SK-N-MC (cell line): ENCODE measurements at regions not wholly inside any gene's neighbourhood (a gene's known extent, or its start where the extent isn't known, plus 50 kb on each side); places are given as distances from the start of the nearest gene placed in this dataset.

Experiments
- DNase-seq: peaks from one replicate; pipeline ENCODE4 v3.0.0-alpha.2; 2011; ENCODE audit warnings: low read depth, low spot score
- H3K27ac ChIP-seq: fragments of 200-600 bp; sonication (generic); 2 replicates; pipeline ENCODE4 v1.5.1; 2016; ENCODE audit warnings: mixed run types
- H3K36me3 ChIP-seq: fragments of 200-600 bp; sonication (generic); 2 replicates; pipeline ENCODE4 v1.6.1; 2017; ENCODE audit warnings: antibody characterized with exemption, low read length, mixed read lengths; ENCODE audit not compliant: insufficient read depth
- H3K4me3 ChIP-seq: fragments of 200-600 bp; sonication (generic); 2 replicates; pipeline ENCODE4 v1.5.1; 2016
- H3K9ac ChIP-seq: fragments of 200-600 bp; sonication (generic); 2 replicates; pipeline ENCODE4 v1.8.0; 2017; ENCODE audit warnings: mixed run types, mixed read lengths; ENCODE audit not compliant: insufficient read length
- H3K9me3 ChIP-seq: fragments of 200-600 bp; sonication (generic); 2 replicates; pipeline ENCODE4 v1.6.1; 2017; ENCODE audit warnings: low read depth, mild to moderate bottlenecking, antibody characterized with exemption, low read length, moderate library complexity, mixed read lengths
- EZH2 ChIP-seq: fragments of 200-600 bp; sonication (generic); IDR thresholded peaks from one replicate; pipeline ENCODE4 v1.6.1; 2017; ENCODE audit warnings: antibody characterized with exemption
- FOXP2 ChIP-seq: optimal IDR thresholded peaks from 2 replicates; pipeline ENCODE3; 2011; ENCODE audit warnings: mild to moderate bottlenecking, moderate library complexity; ENCODE audit not compliant: insufficient read depth; ENCODE audit errors: extremely low read length, control extremely low read depth
- POLR2AphosphoS5 ChIP-seq: IDR thresholded peaks from 2 replicates; pipeline ENCODE4 v1.6.1; 2012; ENCODE audit warnings: mild to moderate bottlenecking, low read depth, low read length, borderline replicate concordance

- H3K9ac ChIP-seq: no peak overlapping the region
- H3K27ac ChIP-seq: no peak overlapping the region
- TF ChIP-seq FOXP2 (no peak), POLR2AphosphoS5 (no peak), EZH2 (no peak)
- DNase-seq: no peak
- no peaks in the 10 kb centered on the region for H3K36me3 ChIP-seq
- H3K9me3 ChIP-seq: no peaks in the 10 kb centered on the region
- H3K4me3 ChIP-seq: no peak overlapping the region
These were observed 87.8 kb downstream of the SPRY1 start for GRCh38 chr4:123484291-123484926.

GRCh38 chr4:123485601-123486000 lies 89.0 kb downstream of the SPRY1 start:
- no peak for TF ChIP-seq POLR2AphosphoS5
- TF ChIP-seq FOXP2: no peak
- TF ChIP-seq EZH2: no peak

GRCh38 chr4:123488916-123489315 lies 92.3 kb downstream of the SPRY1 start:
- H3K9me3 ChIP-seq: no peaks in the 10 kb centered on the region
- H3K36me3 ChIP-seq: no peaks in the 10 kb centered on the region
- H3K9ac ChIP-seq: no peak overlapping the region
- H3K27ac ChIP-seq: no peak overlapping the region
- H3K4me3 ChIP-seq: no peak overlapping the region
- TF ChIP-seq FOXP2 (no peak), EZH2 (no peak), POLR2AphosphoS5 (no peak)
- no peak for DNase-seq

More at GRCh38 chr4:123485601-123486000, 89.0 kb downstream of the SPRY1 start:
- no peak for DNase-seq
- Histone ChIP-seq H3K9ac (no peak overlapping the region), H3K9me3 (no peaks in the 10 kb centered on the region), H3K36me3 (no peaks in the 10 kb centered on the region), H3K4me3 (no peak overlapping the region), H3K27ac (no peak overlapping the region)

- H3K27ac ChIP-seq: no peak overlapping the region
- DNase-seq: no peak
- no peaks in the 10 kb centered on the region for H3K36me3 ChIP-seq
- no peak overlapping the region for H3K4me3 ChIP-seq
- H3K9me3 ChIP-seq: no peaks in the 10 kb centered on the region
- H3K9ac ChIP-seq: no peak overlapping the region
- no peak for TF ChIP-seq FOXP2
- no peak for TF ChIP-seq EZH2
- no peak for TF ChIP-seq POLR2AphosphoS5
These were observed 98.9 kb downstream of the SPRY1 start for GRCh38 chr4:123495530-123495929.

GRCh38 chr4:123496421-123496820 lies 99.8 kb downstream of the SPRY1 start:
- Histone ChIP-seq H3K4me3 (no peak overlapping the region), H3K9me3 (no peaks in the 10 kb centered on the region), H3K36me3 (no peaks in the 10 kb centered on the region), H3K9ac (no peak overlapping the region), H3K27ac (no peak overlapping the region)
- TF ChIP-seq EZH2: no peak
- TF ChIP-seq POLR2AphosphoS5: no peak
- no peak for TF ChIP-seq FOXP2
- DNase-seq: no peak

- no peaks in the 10 kb centered on the region for H3K9me3 ChIP-seq
- peak; percentile 2 for DNase-seq
- no peak overlapping the region for H3K4me3 ChIP-seq
- no peak for TF ChIP-seq POLR2AphosphoS5
- TF ChIP-seq EZH2: no peak
- TF ChIP-seq FOXP2: no peak
- no peak overlapping the region for H3K27ac ChIP-seq
- no peaks in the 10 kb centered on the region for H3K36me3 ChIP-seq
- H3K9ac ChIP-seq: no peak overlapping the region
These were observed 100.7 kb downstream of the SPRY1 start for GRCh38 chr4:123497340-123497739.

- no peak for DNase-seq
- Histone ChIP-seq H3K27ac (no peak overlapping the region), H3K9me3 (no peaks in the 10 kb centered on the region), H3K4me3 (no peak overlapping the region), H3K9ac (no peak overlapping the region), H3K36me3 (no peaks in the 10 kb centered on the region)
- TF ChIP-seq EZH2 (no peak), POLR2AphosphoS5 (no peak), FOXP2 (no peak)
These were observed 105.1 kb downstream of the SPRY1 start for GRCh38 chr4:123501733-123502132.

- H3K4me3 ChIP-seq: no peak overlapping the region
These were observed 107.2 kb downstream of the SPRY1 start for GRCh38 chr4:123503698-123504363.

More at GRCh38 chr4:123503698-123504363, 107.2 kb downstream of the SPRY1 start:
- Histone ChIP-seq H3K9me3 (no peaks in the 10 kb centered on the region), H3K9ac (no peak overlapping the region), H3K27ac (no peak overlapping the region), H3K36me3 (no peaks in the 10 kb centered on the region)
- TF ChIP-seq POLR2AphosphoS5: no peak
- TF ChIP-seq EZH2: no peak
- TF ChIP-seq FOXP2: no peak
- DNase-seq: no peak
